Osteoblast (primary cell): ENCODE measurements at regions not wholly inside any gene's neighbourhood (a gene's known extent, or its start where the extent isn't known, plus 50 kb on each side); places are given as distances from the start of the nearest gene placed in this dataset.

ENCODE experiments used
- DNase-seq: peaks from one replicate; pipeline ENCODE4 v3.0.0; 2011; ENCODE audit warnings: low spot score, mixed read lengths; ENCODE audit not compliant: insufficient read length; ENCODE audit errors: missing footprints
- H2AFZ ChIP-seq: 2 replicates; pipeline ENCODE4 v1.6.0; 2011; ENCODE audit warnings: mild to moderate bottlenecking, low read length
- H3K27ac ChIP-seq: 2 replicates; pipeline ENCODE4 v1.5.1; 2011; ENCODE audit warnings: mild to moderate bottlenecking, low read depth, low read length, moderate library complexity
- H3K27me3 ChIP-seq: 2 replicates; pipeline ENCODE4 v1.6.0; 2012; ENCODE audit warnings: mild to moderate bottlenecking, control low read depth, inconsistent platforms, low read length, moderate library complexity; ENCODE audit not compliant: insufficient read depth
- H3K36me3 ChIP-seq: 2 replicates; pipeline ENCODE4 v1.5.1; 2011; ENCODE audit warnings: mild to moderate bottlenecking, low read length, control low read depth, moderate library complexity; ENCODE audit not compliant: insufficient read depth
- H3K4me1 ChIP-seq: 2 replicates; pipeline ENCODE4 v1.5.1; 2011; ENCODE audit warnings: mild to moderate bottlenecking, low read length, control low read depth, moderate library complexity; ENCODE audit not compliant: insufficient read depth
- H3K4me2 ChIP-seq: 2 replicates; pipeline ENCODE4 v1.6.0; 2011; ENCODE audit warnings: mild to moderate bottlenecking, low read length; ENCODE audit not compliant: insufficient read depth
- H3K4me3 ChIP-seq: fragments of 200-600 bp; sonication (generic); 3 replicates; pipeline ENCODE4 v1.5.1; 2012; ENCODE audit warnings: mild to moderate bottlenecking, low read length, inconsistent platforms; ENCODE audit not compliant: insufficient read depth
- H3K79me2 ChIP-seq: 2 replicates; pipeline ENCODE4 v1.6.0; 2012; ENCODE audit warnings: mild to moderate bottlenecking, low read length, control low read depth, inconsistent platforms; ENCODE audit not compliant: insufficient read depth
- H3K9me3 ChIP-seq: 2 replicates; pipeline ENCODE4 v1.5.1; 2011; ENCODE audit warnings: low read depth, low read length, control low read depth
- H4K20me1 ChIP-seq: 2 replicates; pipeline ENCODE4 v1.6.0; 2012; ENCODE audit warnings: mild to moderate bottlenecking, low read length, control low read depth; ENCODE audit not compliant: insufficient read depth
- TF ChIP-seq, protein P1 (sequence below): IDR thresholded peaks from 2 replicates; pipeline ENCODE4 v1.5.1; 2011; ENCODE audit warnings: mild to moderate bottlenecking, low read depth, low read length, moderate library complexity; ENCODE audit errors: extremely low read depth

DNA sequence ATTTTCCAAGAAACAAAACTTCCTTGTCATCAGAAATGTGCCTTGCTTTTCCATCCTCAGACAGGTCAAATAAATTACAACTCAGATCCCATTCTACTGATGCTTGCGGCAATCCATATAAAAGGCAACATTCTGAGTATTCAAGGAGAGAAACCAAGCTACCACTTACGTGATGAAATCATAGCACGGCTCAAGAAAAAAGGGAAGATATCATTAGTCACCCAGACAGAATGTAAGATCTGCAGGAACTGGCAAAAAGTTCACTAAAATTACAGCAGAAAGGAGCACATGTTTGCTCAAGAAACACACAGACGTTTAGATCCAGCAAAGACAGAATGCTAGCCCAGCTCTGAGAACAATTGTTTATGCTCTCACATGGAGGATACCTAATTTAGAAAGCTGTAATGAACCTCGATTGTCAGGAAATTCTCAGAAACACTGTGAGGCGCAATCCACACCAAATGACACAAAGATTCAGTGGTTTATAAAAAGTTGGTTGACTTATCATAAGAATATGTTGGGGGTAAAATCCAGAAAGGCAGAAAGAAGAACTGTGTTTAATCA, 304.2 kb downstream of the ADGRG6 start:
- Histone ChIP-seq H3K36me3 (no peaks in the 10 kb centered on the region), H3K79me2 (no peaks in the 10 kb centered on the region), H3K4me1 (peaks cover 11% of the 10 kb centered on the region), H2AFZ (peak overlapping the region; percentile 90), H3K4me3 (peak overlapping the region; percentile 56), H3K27ac (peak overlapping the region; percentile 72), H3K9me3 (no peaks in the 10 kb centered on the region), H3K27me3 (no peaks in the 10 kb centered on the region), H3K4me2 (peak overlapping the region; percentile 80), H4K20me1 (no peaks in the 10 kb centered on the region)
- TF ChIP-seq, protein P1, sequence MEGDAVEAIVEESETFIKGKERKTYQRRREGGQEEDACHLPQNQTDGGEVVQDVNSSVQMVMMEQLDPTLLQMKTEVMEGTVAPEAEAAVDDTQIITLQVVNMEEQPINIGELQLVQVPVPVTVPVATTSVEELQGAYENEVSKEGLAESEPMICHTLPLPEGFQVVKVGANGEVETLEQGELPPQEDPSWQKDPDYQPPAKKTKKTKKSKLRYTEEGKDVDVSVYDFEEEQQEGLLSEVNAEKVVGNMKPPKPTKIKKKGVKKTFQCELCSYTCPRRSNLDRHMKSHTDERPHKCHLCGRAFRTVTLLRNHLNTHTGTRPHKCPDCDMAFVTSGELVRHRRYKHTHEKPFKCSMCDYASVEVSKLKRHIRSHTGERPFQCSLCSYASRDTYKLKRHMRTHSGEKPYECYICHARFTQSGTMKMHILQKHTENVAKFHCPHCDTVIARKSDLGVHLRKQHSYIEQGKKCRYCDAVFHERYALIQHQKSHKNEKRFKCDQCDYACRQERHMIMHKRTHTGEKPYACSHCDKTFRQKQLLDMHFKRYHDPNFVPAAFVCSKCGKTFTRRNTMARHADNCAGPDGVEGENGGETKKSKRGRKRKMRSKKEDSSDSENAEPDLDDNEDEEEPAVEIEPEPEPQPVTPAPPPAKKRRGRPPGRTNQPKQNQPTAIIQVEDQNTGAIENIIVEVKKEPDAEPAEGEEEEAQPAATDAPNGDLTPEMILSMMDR, result no peak
- DNase-seq, result no peak

DNA sequence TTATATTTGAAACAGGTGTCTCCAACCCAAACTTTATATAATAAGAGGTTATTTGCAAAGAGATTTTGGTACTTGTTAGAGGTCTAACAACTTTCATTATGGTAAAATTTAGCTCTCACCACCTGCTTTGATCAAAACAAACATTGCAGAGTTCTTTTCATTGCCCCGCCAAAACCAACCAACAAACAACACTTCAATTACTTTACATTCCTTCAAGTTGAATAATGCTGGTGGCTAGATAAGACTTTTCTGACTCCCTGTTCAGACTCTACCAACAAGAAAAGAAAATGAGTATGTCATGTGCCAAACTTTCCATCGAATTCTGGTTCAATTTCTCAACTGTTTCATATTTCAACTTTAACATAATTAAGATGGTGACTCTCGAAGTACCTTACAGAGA, 311.1 kb downstream of the ADGRG6 start:
- H3K4me1 ChIP-seq, result no peaks in the 10 kb centered on the region
- no peaks in the 10 kb centered on the region for H4K20me1 ChIP-seq
- H3K79me2 ChIP-seq, result no peaks in the 10 kb centered on the region
- H2AFZ ChIP-seq, result no peak overlapping the region
- no peaks in the 10 kb centered on the region for H3K36me3 ChIP-seq
- H3K9me3 ChIP-seq, result no peaks in the 10 kb centered on the region
- no peak overlapping the region for H3K4me3 ChIP-seq
- TF ChIP-seq, protein P1, result no peak
- no peak overlapping the region for H3K27ac ChIP-seq
- no peak for DNase-seq
- no peak overlapping the region for H3K4me2 ChIP-seq
- H3K27me3 ChIP-seq, result peaks cover 2% of the 10 kb centered on the region

GRCh38 chr6:142613981-142614380, 312.2 kb downstream of the ADGRG6 start:
- Histone ChIP-seq H3K4me1 (no peaks in the 10 kb centered on the region), H3K36me3 (no peaks in the 10 kb centered on the region), H3K27me3 (peaks cover 7% of the 10 kb centered on the region), H3K9me3 (no peaks in the 10 kb centered on the region), H3K4me3 (no peak overlapping the region), H4K20me1 (no peaks in the 10 kb centered on the region), H3K4me2 (no peak overlapping the region), H2AFZ (no peak overlapping the region), H3K79me2 (no peaks in the 10 kb centered on the region), H3K27ac (no peak overlapping the region)
- DNase-seq, result no peak
- TF ChIP-seq, protein P1, result no peak

- Histone ChIP-seq H3K4me3 (no peak overlapping the region), H2AFZ (no peak overlapping the region), H3K9me3 (no peaks in the 10 kb centered on the region), H3K4me2 (no peak overlapping the region), H3K27ac (no peak overlapping the region), H3K36me3 (no peaks in the 10 kb centered on the region), H3K27me3 (peaks cover 7% of the 10 kb centered on the region), H3K79me2 (no peaks in the 10 kb centered on the region), H3K4me1 (no peaks in the 10 kb centered on the region), H4K20me1 (no peaks in the 10 kb centered on the region)
- TF ChIP-seq, protein P1, result no peak
- no peak for DNase-seq
These were observed 315.4 kb downstream of the ADGRG6 start for GRCh38 chr6:142617158-142617557.
